ENCODE measurements at regions not wholly inside any gene's neighbourhood (a gene's known extent, or its start where the extent isn't known, plus 50 kb on each side); places are given as distances from the start of the nearest gene placed in this dataset.

DNA sequence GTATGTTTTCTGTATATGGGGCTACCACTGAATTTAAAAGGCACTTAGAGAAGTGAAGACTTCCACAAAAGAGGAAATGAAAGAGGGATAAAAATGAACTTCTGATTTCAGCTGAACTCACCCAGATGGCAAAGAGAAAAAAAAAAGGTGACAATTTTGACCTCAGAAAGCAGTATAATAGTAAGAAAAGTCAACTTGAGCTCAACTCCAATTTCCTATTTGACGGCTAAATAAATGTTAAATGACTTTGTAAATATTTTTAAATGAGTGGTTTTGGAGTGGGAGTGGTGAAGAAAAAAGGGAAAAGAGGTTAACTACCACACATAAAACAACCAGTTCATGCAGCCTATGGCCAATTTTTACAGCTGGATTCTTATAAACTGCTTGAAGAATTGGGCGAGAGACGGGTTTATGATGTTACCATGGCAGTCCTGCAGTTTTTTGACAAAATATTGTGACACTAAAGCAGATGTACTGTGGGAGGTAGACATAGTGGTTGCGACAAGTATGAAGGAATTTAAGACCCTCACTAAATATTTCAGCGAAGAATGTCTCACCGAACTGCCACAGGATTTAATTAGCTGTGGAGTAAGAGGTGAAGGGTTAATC, 49.8 kb upstream of the ADTRP start:
- ATAC-seq (no peak), DNase-seq (ENCODE audit: low read depth, low spot score) (no peak)
- Histone ChIP-seq H3K27ac (ENCODE audit: low read length) (no peak overlapping the region), H3K4me3 (ENCODE audit: low read depth in 2 of 2, low read length in 2 of 2) (no peak overlapping the region), H3K4me1 (ENCODE audit: control insufficient read depth, insufficient read depth, low read length) (no peaks in the 10 kb centered on the region), H3K36me3 (ENCODE audit: control insufficient read depth, insufficient read depth, low read length) (no peaks in the 10 kb centered on the region), H3K27me3 (ENCODE audit: control insufficient read depth, insufficient read depth, low read length) (peaks cover 2% of the 10 kb centered on the region), H3K9me3 (ENCODE audit: control insufficient read depth, insufficient read depth, low read depth, low read length) (no peaks in the 10 kb centered on the region)
- in situ Hi-C loops (cut with HindIII; ENCODE audit: low pct_unique_long_range_greater_than_20kb, low sequenced_read_pairs) (no loop called here), intact Hi-C loops (cut with micrococcal nuclease; ENCODE audit: unreplicated experiment) (no loop called here)
- TF ChIP-seq, protein P1, sequence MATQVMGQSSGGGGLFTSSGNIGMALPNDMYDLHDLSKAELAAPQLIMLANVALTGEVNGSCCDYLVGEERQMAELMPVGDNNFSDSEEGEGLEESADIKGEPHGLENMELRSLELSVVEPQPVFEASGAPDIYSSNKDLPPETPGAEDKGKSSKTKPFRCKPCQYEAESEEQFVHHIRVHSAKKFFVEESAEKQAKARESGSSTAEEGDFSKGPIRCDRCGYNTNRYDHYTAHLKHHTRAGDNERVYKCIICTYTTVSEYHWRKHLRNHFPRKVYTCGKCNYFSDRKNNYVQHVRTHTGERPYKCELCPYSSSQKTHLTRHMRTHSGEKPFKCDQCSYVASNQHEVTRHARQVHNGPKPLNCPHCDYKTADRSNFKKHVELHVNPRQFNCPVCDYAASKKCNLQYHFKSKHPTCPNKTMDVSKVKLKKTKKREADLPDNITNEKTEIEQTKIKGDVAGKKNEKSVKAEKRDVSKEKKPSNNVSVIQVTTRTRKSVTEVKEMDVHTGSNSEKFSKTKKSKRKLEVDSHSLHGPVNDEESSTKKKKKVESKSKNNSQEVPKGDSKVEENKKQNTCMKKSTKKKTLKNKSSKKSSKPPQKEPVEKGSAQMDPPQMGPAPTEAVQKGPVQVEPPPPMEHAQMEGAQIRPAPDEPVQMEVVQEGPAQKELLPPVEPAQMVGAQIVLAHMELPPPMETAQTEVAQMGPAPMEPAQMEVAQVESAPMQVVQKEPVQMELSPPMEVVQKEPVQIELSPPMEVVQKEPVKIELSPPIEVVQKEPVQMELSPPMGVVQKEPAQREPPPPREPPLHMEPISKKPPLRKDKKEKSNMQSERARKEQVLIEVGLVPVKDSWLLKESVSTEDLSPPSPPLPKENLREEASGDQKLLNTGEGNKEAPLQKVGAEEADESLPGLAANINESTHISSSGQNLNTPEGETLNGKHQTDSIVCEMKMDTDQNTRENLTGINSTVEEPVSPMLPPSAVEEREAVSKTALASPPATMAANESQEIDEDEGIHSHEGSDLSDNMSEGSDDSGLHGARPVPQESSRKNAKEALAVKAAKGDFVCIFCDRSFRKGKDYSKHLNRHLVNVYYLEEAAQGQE (IDR thresholded peaks at IDR 0.05; ENCODE audit: insufficient read depth in 1 of 2, low read depth in 2 of 2, low read length in 1 of 2): no peak
- ChIA-PET POLR2A (interaction anchor here (0.6 kb wide), 1 partner anchor 668 kb away, joined by 4 read pairs; no protein-coding TSS in a partner anchor), CTCF (no interaction called here)
- no TSS peak for BruUV-seq (replicated peaks)
